HG03045 (cell line): ENCODE measurements at regions not wholly inside any gene's neighbourhood (a gene's known extent, or its start where the extent isn't known, plus 50 kb on each side); places are given as distances from the start of the nearest gene placed in this dataset.
"Not testable (repeated sequence)": the region's sequence is repeated elsewhere in the genome, so short reads cannot be mapped to it uniquely, and the experiment has no call there.

ENCODE experiments used
- ATAC-seq: cut with Tn5 transposase; IDR thresholded peaks from one replicate; pipeline ENCODE4 v1.9.1; 2021; ENCODE audit warnings: mild to moderate bottlenecking, moderate library complexity; ENCODE audit not compliant: unreplicated experiment

- ATAC-seq, result no peak
Observed at GRCh38 chr17:33560165-33560564, 267.1 kb upstream of the ASIC2 start.

GRCh38 chr17:33560871-33561270 lies 267.8 kb upstream of the ASIC2 start:
- no peak for ATAC-seq

GRCh38 chr17:33561569-33562334 lies 268.7 kb upstream of the ASIC2 start:
- no peak for ATAC-seq

GRCh38 chr17:33562792-33563191 lies 269.7 kb upstream of the ASIC2 start:
- ATAC-seq, result no peak

GRCh38 chr17:33564146-33564545 lies 271.1 kb upstream of the ASIC2 start:
- no peak for ATAC-seq

GRCh38 chr17:33567223-33567622 lies 274.1 kb upstream of the ASIC2 start:
- ATAC-seq, result no peak

- no peak for ATAC-seq
Observed at GRCh38 chr17:33572615-33573014, 279.5 kb upstream of the ASIC2 start.

GRCh38 chr17:33574942-33575445 lies 281.9 kb upstream of the ASIC2 start:
- no peak for ATAC-seq

GRCh38 chr17:33579740-33580139 lies 286.6 kb upstream of the ASIC2 start:
- not testable (repeated sequence) for ATAC-seq

- no peak for ATAC-seq
Observed at GRCh38 chr17:33580215-33580614, 287.1 kb upstream of the ASIC2 start.

GRCh38 chr17:33582661-33583060 lies 289.6 kb upstream of the ASIC2 start:
- ATAC-seq, result no peak

GRCh38 chr17:33583518-33584417 lies 290.7 kb upstream of the ASIC2 start:
- ATAC-seq, result no peak

- ATAC-seq, result no peak
Observed at GRCh38 chr17:33593991-33594390, 300.9 kb upstream of the ASIC2 start.

- no peak for ATAC-seq
Observed at GRCh38 chr17:33595828-33596227, 302.7 kb upstream of the ASIC2 start.

GRCh38 chr17:33596899-33597298 lies 303.8 kb upstream of the ASIC2 start:
- no peak for ATAC-seq

- ATAC-seq, result no peak
Observed at GRCh38 chr17:33598797-33599196, 305.7 kb upstream of the ASIC2 start.

- ATAC-seq, result no peak
Observed at GRCh38 chr17:33602981-33603380, 309.9 kb upstream of the ASIC2 start.

GRCh38 chr17:33603789-33604188 lies 310.7 kb upstream of the ASIC2 start:
- ATAC-seq, result no peak

GRCh38 chr17:33611532-33611931 lies 318.4 kb upstream of the ASIC2 start:
- ATAC-seq, result no peak

GRCh38 chr17:33615861-33616260 lies 322.8 kb upstream of the ASIC2 start:
- ATAC-seq, result no peak

GRCh38 chr17:33623841-33624240 lies 330.7 kb upstream of the ASIC2 start:
- no peak for ATAC-seq
